Breast epithelium (tissue), 4 donors: ENCODE measurements at regions not wholly inside any gene's neighbourhood (a gene's known extent, or its start where the extent isn't known, plus 50 kb on each side); places are given as distances from the start of the nearest gene placed in this dataset.

Source experiments
- DNase-seq, 2 donors: peaks; one replicate each; pipeline ENCODE4 v3.0.0-alpha.2; 2019; ENCODE audit warnings: low spot score in 2 of 2
- H3K27ac ChIP-seq, 2 donors: fragments of 200-600 bp; sonication (generic) in 1 of 2; one replicate each; pipeline ENCODE4 v1.5.1; 2016 to 2019; ENCODE audit warnings: mild to moderate bottlenecking in 1 of 2
- H3K27me3 ChIP-seq, 2 donors: fragments of 200-600 bp; sonication (generic) in 1 of 2; one replicate each; pipeline versions ENCODE4 v1.5.1 to v1.6.0; 2017 to 2019; ENCODE audit warnings: control low read depth in 1 of 2, mild to moderate bottlenecking in 1 of 2
- H3K36me3 ChIP-seq: fragments of 200-600 bp; one replicate; pipeline ENCODE4 v1.5.1; 2019
- H3K4me1 ChIP-seq, 2 donors: fragments of 200-600 bp; sonication (generic); one replicate each; pipeline ENCODE4 v1.5.1; 2016 to 2019; ENCODE audit warnings: control low read depth in 1 of 2
- H3K4me3 ChIP-seq, 3 donors: fragments of 200-600 bp; sonication (generic); 1 replicate in 2 of 3; 2 replicates in 1 of 3; pipeline ENCODE4 v1.5.1; 2016 to 2019; ENCODE audit warnings: mild to moderate bottlenecking in 3 of 3, moderate library complexity in 2 of 3
- H3K9me3 ChIP-seq, 2 donors: fragments of 200-600 bp; sonication (generic) in 1 of 2; one replicate each; pipeline ENCODE4 v1.5.1; 2016 to 2019; ENCODE audit warnings: control low read depth in 1 of 2
- POLR2A ChIP-seq: fragments of 450-650 bp; IDR thresholded peaks from one replicate; pipeline ENCODE4 v1.6.1; 2016; ENCODE audit warnings: antibody characterized with exemption, mild to moderate bottlenecking, moderate library complexity
- POLR2AphosphoS5 ChIP-seq, 3 donors: sonication (generic); formaldehyde crosslinking; IDR thresholded peaks; one replicate each; pipeline ENCODE4 v1.6.1; 2017; ENCODE audit warnings: antibody characterized with exemption in 3 of 3
- intact Hi-C: fragments of 100-400 bp; cut with DNase I; formaldehyde crosslinking; loops from one replicate; pipeline ENCODE4 v1.15.1; 2023; ENCODE audit warnings: low total_unique reads
- TF ChIP-seq, protein P1 (sequence below), 3 donors: fragments of 450-650 bp; IDR thresholded peaks; one replicate each; pipeline ENCODE4 v1.5.1; 2016 to 2017; ENCODE audit warnings: antibody characterized with exemption in 3 of 3, mild to moderate bottlenecking in 3 of 3, moderate library complexity in 3 of 3

DNA sequence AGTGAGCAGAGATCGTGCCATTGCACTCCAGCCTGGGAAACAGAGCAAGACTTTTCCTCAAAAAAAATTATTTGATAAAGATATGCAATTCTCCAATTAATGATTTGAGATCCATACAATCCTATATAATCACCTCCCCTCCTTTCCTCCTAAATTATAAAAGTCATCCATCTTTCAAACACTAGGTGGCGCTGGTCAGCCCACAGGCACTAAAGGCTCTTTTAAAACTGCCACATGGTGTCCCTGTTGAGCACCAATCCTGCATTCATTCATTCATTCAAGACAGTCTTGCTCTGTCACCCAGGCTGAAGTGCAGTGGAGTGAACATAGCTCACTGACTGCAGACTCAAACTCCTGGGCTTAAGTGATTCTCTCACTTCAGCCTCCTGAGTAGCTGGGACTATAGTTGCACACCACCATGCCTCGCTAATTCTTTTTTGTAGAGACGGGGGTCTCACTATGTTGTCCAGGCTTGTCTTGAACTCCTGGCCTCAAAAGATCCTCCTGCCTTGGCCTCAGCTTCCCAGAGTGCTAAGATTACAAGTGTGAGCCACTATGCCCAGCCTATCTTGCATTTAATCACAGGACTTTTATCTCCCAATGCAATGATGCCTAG is 58.7 kb upstream of the SLC2A12 start:
- no peak for DNase-seq
- Histone ChIP-seq H3K9me3 (no peaks in the 10 kb centered on the region), H3K4me1 (no peaks in the 10 kb centered on the region), H3K36me3 (no peaks in the 10 kb centered on the region), H3K4me3 (no peak overlapping the region), H3K27ac (no peak overlapping the region), H3K27me3 (peaks cover 0 to 16% of the 10 kb centered on the region in 2 donors)
- TF ChIP-seq POLR2A, result no peak
- TF ChIP-seq, protein P1, sequence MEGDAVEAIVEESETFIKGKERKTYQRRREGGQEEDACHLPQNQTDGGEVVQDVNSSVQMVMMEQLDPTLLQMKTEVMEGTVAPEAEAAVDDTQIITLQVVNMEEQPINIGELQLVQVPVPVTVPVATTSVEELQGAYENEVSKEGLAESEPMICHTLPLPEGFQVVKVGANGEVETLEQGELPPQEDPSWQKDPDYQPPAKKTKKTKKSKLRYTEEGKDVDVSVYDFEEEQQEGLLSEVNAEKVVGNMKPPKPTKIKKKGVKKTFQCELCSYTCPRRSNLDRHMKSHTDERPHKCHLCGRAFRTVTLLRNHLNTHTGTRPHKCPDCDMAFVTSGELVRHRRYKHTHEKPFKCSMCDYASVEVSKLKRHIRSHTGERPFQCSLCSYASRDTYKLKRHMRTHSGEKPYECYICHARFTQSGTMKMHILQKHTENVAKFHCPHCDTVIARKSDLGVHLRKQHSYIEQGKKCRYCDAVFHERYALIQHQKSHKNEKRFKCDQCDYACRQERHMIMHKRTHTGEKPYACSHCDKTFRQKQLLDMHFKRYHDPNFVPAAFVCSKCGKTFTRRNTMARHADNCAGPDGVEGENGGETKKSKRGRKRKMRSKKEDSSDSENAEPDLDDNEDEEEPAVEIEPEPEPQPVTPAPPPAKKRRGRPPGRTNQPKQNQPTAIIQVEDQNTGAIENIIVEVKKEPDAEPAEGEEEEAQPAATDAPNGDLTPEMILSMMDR (IDR thresholded peaks at IDR 0.05), result peak; percentile 9 to 55 (median 31)
- intact Hi-C loops, result no loop called here

DNA sequence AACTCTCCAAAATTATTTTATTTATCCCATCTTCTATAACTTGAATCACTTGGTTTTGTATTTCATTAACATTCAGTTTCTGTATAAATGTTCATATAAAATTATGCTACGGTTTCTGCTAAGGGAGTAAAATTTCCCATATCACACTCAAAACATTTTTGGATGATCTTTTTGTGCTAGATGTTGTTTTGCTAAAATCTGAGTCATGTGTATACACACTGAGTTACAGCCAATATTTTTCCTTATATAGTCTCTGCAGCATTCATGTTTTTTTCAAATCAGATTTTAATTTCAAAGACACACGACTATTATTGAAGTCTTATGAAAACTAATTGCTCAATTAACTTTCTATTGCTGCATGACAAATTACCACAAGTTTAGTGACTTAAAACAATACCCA is 54.3 kb upstream of the SLC2A12 start:
- TF ChIP-seq POLR2A, result no peak
- TF ChIP-seq, protein P1 (IDR thresholded peaks at IDR 0.05), result no peak
- TF ChIP-seq POLR2AphosphoS5 (IDR thresholded peaks at IDR 0.05), result no peak
- Histone ChIP-seq H3K4me3 (no peak overlapping the region), H3K27ac (no peak overlapping the region), H3K4me1 (no peaks in the 10 kb centered on the region), H3K9me3 (no peaks in the 10 kb centered on the region), H3K27me3 (no peaks in the 10 kb centered on the region), H3K36me3 (no peaks in the 10 kb centered on the region)
- intact Hi-C loops, result no loop called here
- no peak for DNase-seq

DNA sequence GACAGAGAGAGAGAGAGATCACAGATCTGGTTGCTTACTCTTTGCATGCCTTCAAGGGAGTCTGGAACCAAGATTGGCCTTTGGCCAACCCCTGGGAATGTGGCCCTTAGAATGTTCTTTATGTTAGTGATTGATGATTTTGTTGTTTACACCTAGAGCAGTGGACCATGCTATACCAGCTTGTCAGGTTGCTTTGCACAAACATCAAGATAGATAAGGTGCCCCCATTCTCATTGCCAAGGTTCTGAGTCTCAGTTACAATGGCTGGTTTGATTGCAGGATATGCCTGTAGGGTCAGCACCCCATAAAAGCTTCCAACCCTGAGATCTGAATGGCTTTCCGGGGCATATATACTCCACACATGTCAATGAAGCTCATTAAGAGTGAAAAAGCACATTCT is 53.5 kb upstream of the SLC2A12 start:
- no peak overlapping the region for H3K4me3 ChIP-seq
- no peak overlapping the region for H3K27ac ChIP-seq
- H3K27me3 ChIP-seq, result no peaks in the 10 kb centered on the region
- intact Hi-C loops, result no loop called here
- no peak for TF ChIP-seq POLR2AphosphoS5 (IDR thresholded peaks at IDR 0.05)
- TF ChIP-seq, protein P1 (IDR thresholded peaks at IDR 0.05), result no peak
- H3K36me3 ChIP-seq, result no peaks in the 10 kb centered on the region
- DNase-seq, result no peak
- H3K4me1 ChIP-seq, result no peaks in the 10 kb centered on the region
- no peaks in the 10 kb centered on the region for H3K9me3 ChIP-seq

DNA sequence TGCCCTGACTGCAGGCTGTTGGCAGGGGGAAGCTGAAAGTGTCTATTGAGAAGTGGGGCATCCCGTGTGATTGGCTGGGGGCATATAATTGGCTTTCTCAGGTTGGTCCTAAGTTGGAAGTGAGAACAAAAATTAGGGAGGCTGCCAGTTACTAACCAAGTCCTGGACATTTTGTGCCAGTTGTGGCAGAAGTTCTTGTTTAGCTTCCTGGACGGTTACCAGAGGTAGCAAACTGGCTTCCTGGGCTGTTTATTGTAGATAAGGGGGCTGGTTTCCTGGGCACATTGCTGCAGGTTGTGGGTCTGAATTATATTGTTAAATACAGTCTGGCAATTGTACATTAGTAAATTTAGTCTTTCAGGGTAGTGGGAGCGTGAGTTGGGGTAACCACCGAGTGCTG is 50.6 kb upstream of the SLC2A12 start:
- Histone ChIP-seq H3K36me3 (no peaks in the 10 kb centered on the region), H3K27me3 (no peaks in the 10 kb centered on the region), H3K27ac (no peak overlapping the region), H3K4me3 (no peak overlapping the region), H3K4me1 (no peaks in the 10 kb centered on the region), H3K9me3 (no peaks in the 10 kb centered on the region)
- no peak for DNase-seq
- TF ChIP-seq POLR2AphosphoS5 (IDR thresholded peaks at IDR 0.05), result no peak
- no peak for TF ChIP-seq POLR2A
- TF ChIP-seq, protein P1 (IDR thresholded peaks at IDR 0.05), result no peak
- intact Hi-C loops, result no loop called here
